Ishikawa (cell line): ENCODE measurements at regions not wholly inside any gene's neighbourhood (a gene's known extent, or its start where the extent isn't known, plus 50 kb on each side); places are given as distances from the start of the nearest gene placed in this dataset.

Source experiments
- REST ChIP-seq: IDR thresholded peaks from 2 replicates; pipeline ENCODE4 v1.6.1; 2012; ENCODE audit warnings: low read depth, mild to moderate bottlenecking
- USF1 ChIP-seq: IDR thresholded peaks from 2 replicates; pipeline ENCODE4 v1.6.1; 2012

- no peak for TF ChIP-seq REST
- TF ChIP-seq USF1 = no peak
These were observed 61.0 kb downstream of the ZBTB18 start for GRCh38 chr1:244112041-244112440.
